ENCODE measurements at regions not wholly inside any gene's neighbourhood (a gene's known extent, or its start where the extent isn't known, plus 50 kb on each side); places are given as distances from the start of the nearest gene placed in this dataset.
"Not testable (repeated sequence)": the region's sequence is repeated elsewhere in the genome, so short reads cannot be mapped to it uniquely, and the experiment has no call there.

- Histone ChIP-seq H3K9me3 (replicated peaks) (no peaks in the 10 kb centered on the region), H3K27ac (replicated peaks) (no peak overlapping the region), H3K27me3 (ENCODE audit: low read depth) (no peaks in the 10 kb centered on the region), H3K36me3 (no peaks in the 10 kb centered on the region), H3K4me1 (no peaks in the 10 kb centered on the region), H3K4me3 (no peak overlapping the region)
- no peak for DNase-seq
- no peak for TF ChIP-seq CTCF (IDR thresholded peaks at IDR 0.05; ENCODE audit: borderline replicate concordance)
- intact Hi-C loops (cut with micrococcal nuclease), result no loop called here
These were observed 603.7 kb downstream of the GRXCR1 start for GRCh38 chr4:43496188-43496587.

- no peaks in the 10 kb centered on the region for H3K27me3 ChIP-seq (ENCODE audit: low read depth)
- no peaks in the 10 kb centered on the region for H3K36me3 ChIP-seq
- no peak for DNase-seq
- no peak for TF ChIP-seq CTCF (IDR thresholded peaks at IDR 0.05; ENCODE audit: borderline replicate concordance)
- H3K9me3 ChIP-seq (replicated peaks), result no peaks in the 10 kb centered on the region
- H3K4me3 ChIP-seq, result no peak overlapping the region
- no peaks in the 10 kb centered on the region for H3K4me1 ChIP-seq
- no peak overlapping the region for H3K27ac ChIP-seq (replicated peaks)
- intact Hi-C loops (cut with micrococcal nuclease), result no loop called here
These were observed 604.1 kb downstream of the GRXCR1 start for GRCh38 chr4:43496602-43497001.

GRCh38 chr4:43505823-43506222 is 613.3 kb downstream of the GRXCR1 start:
- H3K4me1 ChIP-seq; H3K4me3 ChIP-seq; H3K27ac ChIP-seq (replicated peaks); H3K36me3 ChIP-seq; H3K27me3 ChIP-seq (ENCODE audit: low read depth); intact Hi-C loops (cut with micrococcal nuclease); DNase-seq; H3K9me3 ChIP-seq (replicated peaks): not testable (repeated sequence)

- no peaks in the 10 kb centered on the region for H3K4me1 ChIP-seq
- no peak for DNase-seq
- TF ChIP-seq CTCF (IDR thresholded peaks at IDR 0.05; ENCODE audit: borderline replicate concordance), result no peak
- no peak overlapping the region for H3K27ac ChIP-seq (replicated peaks)
- peaks cover 17% of the 10 kb centered on the region for H3K9me3 ChIP-seq (replicated peaks)
- no peaks in the 10 kb centered on the region for H3K36me3 ChIP-seq
- H3K4me3 ChIP-seq, result no peak overlapping the region
- H3K27me3 ChIP-seq (ENCODE audit: low read depth), result no peaks in the 10 kb centered on the region
- intact Hi-C loops (cut with micrococcal nuclease), result no loop called here
These were observed 619.7 kb downstream of the GRXCR1 start for GRCh38 chr4:43512253-43512652.

- no peak for TF ChIP-seq CTCF (IDR thresholded peaks at IDR 0.05; ENCODE audit: borderline replicate concordance)
- intact Hi-C loops (cut with micrococcal nuclease), result no loop called here
These were observed 633.1 kb downstream of the GRXCR1 start for GRCh38 chr4:43525646-43526045.

GRCh38 chr4:43547561-43547960 is 655.0 kb downstream of the GRXCR1 start:
- H3K4me1 ChIP-seq, result no peaks in the 10 kb centered on the region
- H3K36me3 ChIP-seq, result no peaks in the 10 kb centered on the region
- H3K27me3 ChIP-seq (ENCODE audit: low read depth), result no peaks in the 10 kb centered on the region
- H3K27ac ChIP-seq (replicated peaks), result no peak overlapping the region
- TF ChIP-seq CTCF (IDR thresholded peaks at IDR 0.05; ENCODE audit: borderline replicate concordance), result no peak
- peaks cover 32% of the 10 kb centered on the region for H3K9me3 ChIP-seq (replicated peaks)
- no peak overlapping the region for H3K4me3 ChIP-seq
- no peak for DNase-seq
- intact Hi-C loops (cut with micrococcal nuclease), result no loop called here

More at GRCh38 chr4:43525646-43526045, 633.1 kb downstream of the GRXCR1 start:
- Histone ChIP-seq H3K4me1 (no peaks in the 10 kb centered on the region), H3K36me3 (no peaks in the 10 kb centered on the region), H3K27me3 (ENCODE audit: low read depth) (no peaks in the 10 kb centered on the region), H3K4me3 (no peak overlapping the region), H3K9me3 (replicated peaks) (peaks cover 33% of the 10 kb centered on the region), H3K27ac (replicated peaks) (no peak overlapping the region)
- no peak for DNase-seq

Data from left ventricle myocardium inferior (tissue), 1 donor.